Endothelial cell of umbilical vein (primary cell): ENCODE measurements at regions not wholly inside any gene's neighbourhood (a gene's known extent, or its start where the extent isn't known, plus 50 kb on each side); places are given as distances from the start of the nearest gene placed in this dataset.

ENCODE experiments used
- BruUV-seq: library from RNA; stranded (reverse); fragments of 400-500 nt; replicated peaks from 2 replicates; lab custom pipeline; 2021; lab: Mats Ljungman, UMichigan
- CTCF ChIA-PET: fragments of 300-600, 350-600 bp; sonication (Branson Sonifier 250); formaldehyde crosslinking; loops from one replicate; lab custom pipeline; 2021; ENCODE audit warnings: antibody characterized with exemption, inconsistent platforms; lab: Charles Lee
- POLR2A ChIA-PET: fragments of 300-600, 350-600 bp; sonication (Branson Sonifier 250); formaldehyde crosslinking; loops from one replicate; lab custom pipeline; 2021; ENCODE audit warnings: antibody characterized with exemption, inconsistent platforms; lab: Charles Lee
- DNase-seq: peaks from one replicate; pipeline ENCODE4 v3.0.0-alpha.2; 2011; ENCODE audit warnings: low read depth, low spot score
- FAIRE-seq: peaks from 2 replicates; lab custom pipeline; 2011; peaks lifted over from hg19 to GRCh38; lab: Jason Lieb, UNC
- H2AFZ ChIP-seq: 2 replicates; pipeline ENCODE4 v1.6.0; 2012; ENCODE audit warnings: low read depth, low read length, control low read depth, inconsistent platforms
- H3K27ac ChIP-seq: 2 replicates; pipeline ENCODE4 v1.5.1; 2011; ENCODE audit warnings: low read depth, mild to moderate bottlenecking, control low read depth, low read length, moderate library complexity; ENCODE audit not compliant: insufficient read depth
- H3K27me3 ChIP-seq, 2 experiments: 2 replicates each; pipeline versions ENCODE4 v1.6.0 to v1.6.1; 2011; ENCODE audit warnings: low read length in 2 of 2, mixed read lengths in 1 of 2; ENCODE audit not compliant: control insufficient read depth in 2 of 2, insufficient read depth in 2 of 2
- H3K36me3 ChIP-seq, 2 experiments: 2 replicates in 1 of 2; 3 replicates in 1 of 2; pipeline ENCODE4 v1.5.1; 2011; ENCODE audit warnings: low read length in 2 of 2, mild to moderate bottlenecking in 1 of 2, moderate library complexity in 1 of 2; ENCODE audit not compliant: control insufficient read depth in 2 of 2, insufficient read depth in 2 of 2; ENCODE audit errors: extremely low read depth in 1 of 2
- H3K4me1 ChIP-seq: 3 replicates; pipeline ENCODE4 v1.5.1; 2011; ENCODE audit warnings: mild to moderate bottlenecking, low read length; ENCODE audit not compliant: control insufficient read depth, insufficient read depth; ENCODE audit errors: extremely low read depth
- H3K4me2 ChIP-seq: 2 replicates; pipeline ENCODE4 v1.6.1; 2011; ENCODE audit warnings: low read length, control low read depth, mixed read lengths; ENCODE audit not compliant: insufficient read depth
- H3K4me3 ChIP-seq, 3 experiments: fragments of 200-600 bp in 1 of 3; sonication (generic), shearing (Covaris generic) in 1 of 3; replicated peaks in 1 of 3; 2 replicates each; pipeline ENCODE4 v1.5.1; 2011 to 2016; ENCODE audit warnings: control low read depth in 3 of 3, low read length in 3 of 3, mild to moderate bottlenecking in 2 of 3, inconsistent platforms in 1 of 3, low read depth in 1 of 3, moderate library complexity in 1 of 3; ENCODE audit not compliant: insufficient read depth in 1 of 3
- H3K79me2 ChIP-seq: 2 replicates; pipeline ENCODE4 v1.6.0; 2012; ENCODE audit warnings: low read length, inconsistent platforms; ENCODE audit not compliant: control insufficient read depth, insufficient read depth
- H3K9ac ChIP-seq: replicated peaks from 2 replicates; pipeline ENCODE3; 2011; ENCODE audit warnings: low read length, control low read depth; ENCODE audit not compliant: insufficient read depth; ENCODE audit errors: extremely low read depth
- H3K9me1 ChIP-seq: replicated peaks from 3 replicates; pipeline ENCODE4 v1.6.0; 2011; ENCODE audit warnings: mild to moderate bottlenecking, low read length; ENCODE audit not compliant: control insufficient read depth, insufficient read depth; ENCODE audit errors: extremely low read depth
- H3K9me3 ChIP-seq: replicated peaks from 2 replicates; pipeline ENCODE4 v1.5.1; 2012; ENCODE audit warnings: low read length, inconsistent platforms; ENCODE audit not compliant: control insufficient read depth, insufficient read depth
- H4K20me1 ChIP-seq: replicated peaks from 2 replicates; pipeline ENCODE3; 2011; ENCODE audit warnings: mild to moderate bottlenecking, low read length; ENCODE audit not compliant: control insufficient read depth, insufficient read depth; ENCODE audit errors: extremely low read depth
- EZH2 ChIP-seq: IDR thresholded peaks from 2 replicates; pipeline ENCODE4 v1.6.1; 2012; ENCODE audit warnings: borderline replicate concordance, low read depth, mild to moderate bottlenecking, moderate library complexity, low read length, inconsistent platforms; ENCODE audit not compliant: severe bottlenecking
- FOS ChIP-seq: IDR thresholded peaks from 2 replicates; pipeline ENCODE4 v1.6.1; 2011; ENCODE audit warnings: mild to moderate bottlenecking, low read length, moderate library complexity, borderline replicate concordance; ENCODE audit not compliant: insufficient read depth
- GATA2 ChIP-seq: IDR thresholded peaks from 2 replicates; pipeline ENCODE4 v1.7.0; 2011; ENCODE audit warnings: low read depth, mild to moderate bottlenecking, moderate library complexity, mixed read lengths, low read length; ENCODE audit not compliant: insufficient read length, insufficient read depth
- JUN ChIP-seq: IDR thresholded peaks from 2 replicates; pipeline ENCODE4 v1.6.1; 2011; ENCODE audit warnings: borderline replicate concordance, low read depth; ENCODE audit not compliant: insufficient read length, insufficient read depth
- MYC ChIP-seq: IDR thresholded peaks from one replicate; pipeline ENCODE4 v1.6.1; 2011; ENCODE audit warnings: mild to moderate bottlenecking, low read depth, low read length
- POLR2A ChIP-seq: IDR thresholded peaks from 2 replicates; pipeline ENCODE4 v1.6.1; 2012; ENCODE audit warnings: low read depth, mild to moderate bottlenecking, control low read depth, low read length
- POLR2AphosphoS5 ChIP-seq: IDR thresholded peaks from 2 replicates; pipeline ENCODE4 v1.6.1; 2012; ENCODE audit warnings: low read depth, mild to moderate bottlenecking, control low read depth, low read length, moderate library complexity; ENCODE audit not compliant: insufficient read depth
- dilution Hi-C: fragments of 300-500 bp; cut with MboI; formaldehyde crosslinking; loops from one replicate; pipeline ENCODE4 v1.15.0; 2019; ENCODE audit warnings: low sequenced_read_pairs; ENCODE audit not compliant: extremely low pct_ligation_motif_present
- intact Hi-C: fragments of 100-400 bp; cut with micrococcal nuclease; formaldehyde crosslinking; loops from one replicate; pipeline ENCODE4 v1.10.0; 2022
- TF ChIP-seq, protein P1 (sequence below), 2 donors: IDR thresholded peaks; 1 replicate in 1 of 2; 2 replicates in 1 of 2; pipeline ENCODE4 v1.5.1; 2011; ENCODE audit warnings: low read length in 2 of 2, mild to moderate bottlenecking in 2 of 2, moderate library complexity in 2 of 2, control low read depth in 1 of 2, inconsistent platforms in 1 of 2, low read depth in 1 of 2; ENCODE audit not compliant: insufficient read depth in 1 of 2; ENCODE audit errors: extremely low read depth in 1 of 2
- TF ChIP-seq, protein P2 (sequence below): IDR thresholded peaks from 2 replicates; pipeline ENCODE4 v1.6.1; 2011; ENCODE audit not compliant: insufficient read depth, insufficient read length

DNA sequence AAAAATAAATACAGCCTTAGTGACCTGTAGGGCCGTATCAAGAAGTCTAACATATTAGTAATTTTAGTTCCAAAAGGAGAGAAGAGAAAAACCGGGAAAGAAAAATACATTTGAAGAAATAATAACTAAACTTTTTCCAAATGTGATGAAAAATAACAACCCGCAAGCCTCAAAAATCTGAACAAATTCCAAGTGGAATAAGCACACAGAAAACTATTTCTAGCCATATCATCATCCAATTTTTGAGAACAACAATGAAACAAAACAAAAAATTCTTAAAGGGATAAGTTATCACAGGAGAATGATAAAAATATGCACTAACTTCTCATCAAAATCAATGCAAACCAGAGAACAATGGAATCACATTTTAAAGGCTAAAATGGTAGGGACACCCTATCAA, 198.1 kb upstream of the PLXNC1 start:
- dilution Hi-C loops, result no loop called here
- H3K9ac ChIP-seq, result no peak overlapping the region
- POLR2A ChIA-PET, result no interaction called here
- no peaks in the 10 kb centered on the region for H3K9me1 ChIP-seq
- peaks cover 2 to 9% of the 10 kb centered on the region in 2 experiments for H3K27me3 ChIP-seq
- no peaks in the 10 kb centered on the region for H3K36me3 ChIP-seq
- no peak for TF ChIP-seq MYC
- TF ChIP-seq FOS, result no peak
- TF ChIP-seq, protein P1, sequence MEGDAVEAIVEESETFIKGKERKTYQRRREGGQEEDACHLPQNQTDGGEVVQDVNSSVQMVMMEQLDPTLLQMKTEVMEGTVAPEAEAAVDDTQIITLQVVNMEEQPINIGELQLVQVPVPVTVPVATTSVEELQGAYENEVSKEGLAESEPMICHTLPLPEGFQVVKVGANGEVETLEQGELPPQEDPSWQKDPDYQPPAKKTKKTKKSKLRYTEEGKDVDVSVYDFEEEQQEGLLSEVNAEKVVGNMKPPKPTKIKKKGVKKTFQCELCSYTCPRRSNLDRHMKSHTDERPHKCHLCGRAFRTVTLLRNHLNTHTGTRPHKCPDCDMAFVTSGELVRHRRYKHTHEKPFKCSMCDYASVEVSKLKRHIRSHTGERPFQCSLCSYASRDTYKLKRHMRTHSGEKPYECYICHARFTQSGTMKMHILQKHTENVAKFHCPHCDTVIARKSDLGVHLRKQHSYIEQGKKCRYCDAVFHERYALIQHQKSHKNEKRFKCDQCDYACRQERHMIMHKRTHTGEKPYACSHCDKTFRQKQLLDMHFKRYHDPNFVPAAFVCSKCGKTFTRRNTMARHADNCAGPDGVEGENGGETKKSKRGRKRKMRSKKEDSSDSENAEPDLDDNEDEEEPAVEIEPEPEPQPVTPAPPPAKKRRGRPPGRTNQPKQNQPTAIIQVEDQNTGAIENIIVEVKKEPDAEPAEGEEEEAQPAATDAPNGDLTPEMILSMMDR (IDR thresholded peaks at IDR 0.05; ENCODE audit: extremely low read depth in 1 of 2, insufficient read depth in 1 of 2, low read depth in 1 of 2, low read length in 2 of 2), result no peak
- TF ChIP-seq JUN, result no peak
- TF ChIP-seq, protein P2, sequence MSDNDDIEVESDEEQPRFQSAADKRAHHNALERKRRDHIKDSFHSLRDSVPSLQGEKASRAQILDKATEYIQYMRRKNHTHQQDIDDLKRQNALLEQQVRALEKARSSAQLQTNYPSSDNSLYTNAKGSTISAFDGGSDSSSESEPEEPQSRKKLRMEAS, result no peak
- TF ChIP-seq POLR2AphosphoS5, result no peak
- no peak for TF ChIP-seq GATA2
- TF ChIP-seq EZH2, result no peak
- TF ChIP-seq POLR2A, result no peak
- no peaks in the 10 kb centered on the region for H4K20me1 ChIP-seq
- no TSS peak for BruUV-seq
- FAIRE-seq, result no peak
- no peak overlapping the region for H2AFZ ChIP-seq
- no peaks in the 10 kb centered on the region for H3K79me2 ChIP-seq
- no peaks in the 10 kb centered on the region for H3K9me3 ChIP-seq
- H3K4me2 ChIP-seq, result no peak overlapping the region
- DNase-seq, result no peak
- intact Hi-C loops, result no loop called here
- H3K4me3 ChIP-seq, result no peak overlapping the region
- CTCF ChIA-PET, result no interaction called here
- H3K4me1 ChIP-seq, result no peaks in the 10 kb centered on the region
- H3K27ac ChIP-seq, result no peak overlapping the region
